MM.1S (cell line): ENCODE measurements at regions not wholly inside any gene's neighbourhood (a gene's known extent, or its start where the extent isn't known, plus 50 kb on each side); places are given as distances from the start of the nearest gene placed in this dataset.

Source experiments
- DNase-seq: peaks from one replicate; pipeline ENCODE4 v3.0.0-alpha.2; 2015
- H2AFZ ChIP-seq: fragments of 300-600 bp; sonication (generic); 2 replicates; pipeline ENCODE4 v1.6.0; 2016; ENCODE audit warnings: antibody characterized with exemption, low read length
- H3F3A ChIP-seq: fragments of 300-600 bp; sonication (generic); 2 replicates; pipeline ENCODE4 v1.6.1; 2016; ENCODE audit warnings: mild to moderate bottlenecking, antibody characterized with exemption, low read length, moderate library complexity, mixed read lengths; ENCODE audit not compliant: insufficient read depth
- H3K27ac ChIP-seq: fragments of 300-600 bp; sonication (generic); 2 replicates; pipeline ENCODE4 v1.5.1; 2016; ENCODE audit warnings: mild to moderate bottlenecking, low read length
- H3K27me3 ChIP-seq: fragments of 300-600 bp; sonication (generic); replicated peaks from 2 replicates; pipeline ENCODE4 v1.6.0; 2016; ENCODE audit warnings: low read length; ENCODE audit not compliant: insufficient read depth
- H3K36me3 ChIP-seq: fragments of 300-600 bp; sonication (generic); replicated peaks from 2 replicates; pipeline ENCODE4 v1.6.1; 2016; ENCODE audit warnings: mild to moderate bottlenecking, low read length, mixed read lengths; ENCODE audit not compliant: insufficient read depth
- H3K4me1 ChIP-seq: fragments of 300-600 bp; sonication (generic); 2 replicates; pipeline ENCODE4 v1.6.1; 2016; ENCODE audit warnings: low read length, mixed read lengths
- H3K4me2 ChIP-seq: fragments of 300-600 bp; sonication (generic); 2 replicates; pipeline ENCODE4 v1.6.0; 2016; ENCODE audit warnings: low read depth, low read length
- H3K4me3 ChIP-seq: fragments of 300-600 bp; sonication (generic); 2 replicates; pipeline ENCODE4 v1.5.1; 2016; ENCODE audit warnings: low read length, mixed read lengths
- H3K79me2 ChIP-seq: fragments of 300-600 bp; sonication (generic); 2 replicates; pipeline ENCODE4 v1.6.1; 2016; ENCODE audit warnings: mixed run types, low read length, mixed read lengths
- H3K9ac ChIP-seq: fragments of 300-600 bp; sonication (generic); 2 replicates; pipeline ENCODE4 v1.6.1; 2016; ENCODE audit warnings: low read length, mixed read lengths
- H3K9me2 ChIP-seq: fragments of 300-600 bp; sonication (generic); replicated peaks from 2 replicates; pipeline ENCODE4 v1.6.1; 2016; ENCODE audit warnings: mild to moderate bottlenecking, low read length, mixed read lengths; ENCODE audit not compliant: insufficient read depth
- H3K9me3 ChIP-seq: fragments of 300-600 bp; sonication (generic); replicated peaks from 2 replicates; pipeline ENCODE4 v1.6.1; 2016; ENCODE audit warnings: mild to moderate bottlenecking, low read length, mixed read lengths; ENCODE audit not compliant: insufficient read depth
- H4K20me1 ChIP-seq: fragments of 300-600 bp; sonication (generic); 2 replicates; pipeline ENCODE4 v1.6.1; 2016; ENCODE audit warnings: mild to moderate bottlenecking, low read length, moderate library complexity, mixed read lengths; ENCODE audit not compliant: insufficient read depth
- EZH2 ChIP-seq: fragments of 300-600 bp; sonication (generic); optimal IDR thresholded peaks from 2 replicates; pipeline ENCODE3; 2017; ENCODE audit warnings: low read depth, mild to moderate bottlenecking, antibody characterized with exemption, low read length, mixed read lengths
- EZH2phosphoT487 ChIP-seq: fragments of 300-600 bp; sonication (generic); IDR thresholded peaks from 2 replicates; pipeline ENCODE4 v1.6.1; 2018; ENCODE audit warnings: antibody characterized with exemption, low read length
- TF ChIP-seq, protein P1 (sequence below): fragments of 300-600 bp; sonication (generic); IDR thresholded peaks from 2 replicates; pipeline ENCODE4 v1.5.1; 2016; ENCODE audit warnings: antibody characterized with exemption, low read length, mixed read lengths

DNA sequence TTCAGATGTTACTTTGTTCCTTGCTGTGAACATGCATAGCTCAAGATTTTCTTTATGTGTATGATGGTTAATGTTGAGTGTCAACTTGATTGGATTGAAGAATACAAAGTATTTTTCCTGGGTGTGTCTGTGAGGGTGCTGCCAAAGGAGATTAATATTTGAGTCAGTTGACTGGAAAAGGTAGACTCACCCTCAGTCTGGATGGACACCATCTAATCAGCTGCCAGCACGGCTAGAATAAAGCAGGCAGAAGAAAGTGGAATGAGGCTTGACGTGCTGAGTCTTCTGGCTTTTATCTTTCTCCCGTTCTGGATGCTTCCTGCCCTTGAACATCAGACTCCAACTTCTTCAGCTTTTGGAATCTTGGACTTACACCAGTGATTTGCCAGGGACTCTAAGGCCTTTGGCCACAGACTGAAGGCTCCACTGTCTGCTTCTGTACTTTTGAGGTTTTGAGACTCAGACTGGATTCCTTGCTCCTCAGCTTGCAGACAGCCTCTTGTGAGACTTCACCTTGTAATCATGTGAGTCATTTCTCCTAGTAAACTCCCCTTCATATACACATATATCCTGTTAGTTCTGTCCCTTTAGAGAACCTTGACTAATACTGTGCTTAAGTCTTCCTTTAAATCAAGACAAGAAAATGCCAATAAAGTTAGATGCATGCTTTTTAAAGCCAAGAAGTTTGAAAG is 626.6 kb downstream of the KCNT2 start:
- Histone ChIP-seq H3K9me3 (no peaks in the 10 kb centered on the region), H3K4me3 (no peak overlapping the region), H3K79me2 (no peaks in the 10 kb centered on the region), H3F3A (no peaks in the 10 kb centered on the region), H3K27ac (no peak overlapping the region), H3K27me3 (no peaks in the 10 kb centered on the region), H3K9ac (no peak overlapping the region), H2AFZ (no peak overlapping the region), H3K36me3 (no peaks in the 10 kb centered on the region), H4K20me1 (no peaks in the 10 kb centered on the region), H3K4me1 (no peaks in the 10 kb centered on the region), H3K9me2 (no peaks in the 10 kb centered on the region), H3K4me2 (no peak overlapping the region)
- DNase-seq, result no peak
- TF ChIP-seq EZH2 (no peak), EZH2phosphoT487 (no peak)
- TF ChIP-seq, protein P1, sequence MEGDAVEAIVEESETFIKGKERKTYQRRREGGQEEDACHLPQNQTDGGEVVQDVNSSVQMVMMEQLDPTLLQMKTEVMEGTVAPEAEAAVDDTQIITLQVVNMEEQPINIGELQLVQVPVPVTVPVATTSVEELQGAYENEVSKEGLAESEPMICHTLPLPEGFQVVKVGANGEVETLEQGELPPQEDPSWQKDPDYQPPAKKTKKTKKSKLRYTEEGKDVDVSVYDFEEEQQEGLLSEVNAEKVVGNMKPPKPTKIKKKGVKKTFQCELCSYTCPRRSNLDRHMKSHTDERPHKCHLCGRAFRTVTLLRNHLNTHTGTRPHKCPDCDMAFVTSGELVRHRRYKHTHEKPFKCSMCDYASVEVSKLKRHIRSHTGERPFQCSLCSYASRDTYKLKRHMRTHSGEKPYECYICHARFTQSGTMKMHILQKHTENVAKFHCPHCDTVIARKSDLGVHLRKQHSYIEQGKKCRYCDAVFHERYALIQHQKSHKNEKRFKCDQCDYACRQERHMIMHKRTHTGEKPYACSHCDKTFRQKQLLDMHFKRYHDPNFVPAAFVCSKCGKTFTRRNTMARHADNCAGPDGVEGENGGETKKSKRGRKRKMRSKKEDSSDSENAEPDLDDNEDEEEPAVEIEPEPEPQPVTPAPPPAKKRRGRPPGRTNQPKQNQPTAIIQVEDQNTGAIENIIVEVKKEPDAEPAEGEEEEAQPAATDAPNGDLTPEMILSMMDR, result no peak

DNA sequence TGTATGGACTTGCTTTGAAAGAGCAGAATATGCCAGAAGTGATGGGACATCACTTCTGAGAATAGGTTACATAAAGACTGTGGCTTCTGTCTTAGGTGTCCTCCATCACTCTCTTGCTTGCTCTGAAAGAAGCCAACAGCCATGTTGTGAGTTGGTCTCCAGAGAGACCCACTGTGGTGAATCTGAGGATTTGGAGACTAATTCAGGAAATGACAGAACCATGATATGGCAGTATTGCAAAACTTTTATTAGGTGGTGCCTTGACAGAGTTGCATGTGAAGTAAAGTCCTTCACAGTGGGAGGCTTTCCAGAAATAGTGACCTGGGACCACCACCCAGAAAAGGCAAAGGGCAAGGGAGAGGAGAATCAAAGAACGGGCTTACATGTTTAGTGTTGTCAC is 628.6 kb downstream of the KCNT2 start:
- H3K27ac ChIP-seq, result no peak overlapping the region
- H3F3A ChIP-seq, result no peaks in the 10 kb centered on the region
- H3K79me2 ChIP-seq, result no peaks in the 10 kb centered on the region
- no peaks in the 10 kb centered on the region for H3K27me3 ChIP-seq
- DNase-seq, result no peak
- H4K20me1 ChIP-seq, result no peaks in the 10 kb centered on the region
- H3K4me3 ChIP-seq, result no peak overlapping the region
- no peaks in the 10 kb centered on the region for H3K4me1 ChIP-seq
- no peaks in the 10 kb centered on the region for H3K9me3 ChIP-seq
- no peak overlapping the region for H3K9ac ChIP-seq
- H3K9me2 ChIP-seq, result no peaks in the 10 kb centered on the region
- H2AFZ ChIP-seq, result no peak overlapping the region
- H3K36me3 ChIP-seq, result no peaks in the 10 kb centered on the region
- no peak overlapping the region for H3K4me2 ChIP-seq
- TF ChIP-seq, protein P1, result no peak
- no peak for TF ChIP-seq EZH2phosphoT487
- TF ChIP-seq EZH2, result no peak

DNA sequence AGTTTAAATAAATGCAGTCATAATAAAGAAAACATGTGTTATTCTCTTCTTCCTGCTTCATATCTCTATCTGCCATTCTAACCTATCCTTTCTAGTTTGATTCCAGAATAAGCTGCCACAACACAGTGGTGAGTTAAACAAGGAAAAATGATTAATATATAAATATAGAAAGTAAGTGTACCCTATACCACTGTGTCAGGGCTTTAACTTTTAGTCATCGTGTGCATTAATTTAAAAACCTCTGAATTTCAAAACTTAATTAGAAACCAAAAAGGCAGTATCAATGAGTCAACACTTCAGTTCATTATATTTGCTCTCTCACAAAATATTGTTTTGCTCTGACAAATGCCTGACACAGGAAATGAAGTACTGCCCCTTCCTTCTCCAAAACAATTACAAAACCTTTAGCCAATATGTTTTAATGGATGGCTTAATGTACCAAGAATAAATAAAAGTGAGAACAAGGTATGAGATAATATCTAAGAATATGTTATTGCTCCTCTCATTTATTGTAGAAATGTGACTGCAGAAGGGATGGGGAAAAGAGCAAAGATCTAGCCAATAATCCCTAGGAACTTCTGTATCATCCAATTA is 634.8 kb downstream of the KCNT2 start:
- Histone ChIP-seq H3K9me3 (no peaks in the 10 kb centered on the region), H3K79me2 (no peaks in the 10 kb centered on the region), H2AFZ (no peak overlapping the region), H3K4me2 (no peak overlapping the region), H4K20me1 (no peaks in the 10 kb centered on the region), H3K36me3 (no peaks in the 10 kb centered on the region), H3F3A (no peaks in the 10 kb centered on the region), H3K9me2 (no peaks in the 10 kb centered on the region), H3K4me3 (no peak overlapping the region), H3K4me1 (no peaks in the 10 kb centered on the region), H3K27me3 (no peaks in the 10 kb centered on the region), H3K27ac (no peak overlapping the region), H3K9ac (no peak overlapping the region)
- no peak for DNase-seq
- TF ChIP-seq, protein P1, result no peak
- TF ChIP-seq EZH2, result no peak
- TF ChIP-seq EZH2phosphoT487, result no peak
